ENCODE measurements at regions not wholly inside any gene's neighbourhood (a gene's known extent, or its start where the extent isn't known, plus 50 kb on each side); places are given as distances from the start of the nearest gene placed in this dataset.

DNA sequence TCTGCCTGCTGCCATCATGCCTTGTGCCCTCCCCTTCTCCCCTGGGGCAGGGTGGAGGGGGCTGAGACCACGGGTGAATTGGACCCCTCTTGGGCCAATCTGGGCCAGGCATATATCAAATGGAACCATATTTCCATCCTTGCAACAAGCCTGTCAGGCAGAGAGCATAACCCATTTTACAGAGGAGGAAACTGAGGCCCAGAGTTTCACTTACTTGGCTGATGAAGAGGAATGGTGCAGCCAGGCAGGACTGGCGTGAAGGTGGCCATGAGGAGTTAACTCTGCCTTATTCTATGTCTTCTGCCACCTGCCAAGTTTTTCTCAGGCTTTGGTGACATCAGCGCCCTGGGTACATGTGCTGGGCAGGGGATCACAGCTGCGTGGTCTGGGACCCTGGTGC is 155.5 kb upstream of the PCBD1 start:
- no peak overlapping the region for H3K27ac ChIP-seq (ENCODE audit: low read length)
- BruUV-seq (replicated peaks): no TSS peak
- H3K9me3 ChIP-seq (ENCODE audit: control insufficient read depth, insufficient read depth, low read depth, low read length): no peaks in the 10 kb centered on the region
- POLR2A ChIA-PET: no interaction called here
- peaks cover 6% of the 10 kb centered on the region; the same call in 1 of the 2 replicates for H3K27me3 ChIP-seq (ENCODE audit: control insufficient read depth, insufficient read depth, low read length)
- DNase-seq (ENCODE audit: low read depth, low spot score) (no peak), ATAC-seq (no peak)
- intact Hi-C loops (cut with micrococcal nuclease; ENCODE audit: unreplicated experiment) (no loop called here), in situ Hi-C loops (cut with HindIII; ENCODE audit: low pct_unique_long_range_greater_than_20kb, low sequenced_read_pairs) (no loop called here)
- H3K36me3 ChIP-seq (ENCODE audit: control insufficient read depth, insufficient read depth, low read length): no peaks in the 10 kb centered on the region
- CTCF ChIA-PET: no interaction called here
- no peak overlapping the region for H3K4me3 ChIP-seq (ENCODE audit: low read depth in 2 of 2, low read length in 2 of 2)
- TF ChIP-seq TCF7L2 (IDR thresholded peaks at IDR 0.05; ENCODE audit: low read depth, low read length) (no peak), POLR2AphosphoS5 (IDR thresholded peaks at IDR 0.05; ENCODE audit: low read depth, low read length) (no peak), SIN3A (IDR thresholded peaks at IDR 0.05; ENCODE audit: borderline replicate concordance, insufficient read depth, low read depth, low read length) (no peak)
- TF ChIP-seq, protein P1, sequence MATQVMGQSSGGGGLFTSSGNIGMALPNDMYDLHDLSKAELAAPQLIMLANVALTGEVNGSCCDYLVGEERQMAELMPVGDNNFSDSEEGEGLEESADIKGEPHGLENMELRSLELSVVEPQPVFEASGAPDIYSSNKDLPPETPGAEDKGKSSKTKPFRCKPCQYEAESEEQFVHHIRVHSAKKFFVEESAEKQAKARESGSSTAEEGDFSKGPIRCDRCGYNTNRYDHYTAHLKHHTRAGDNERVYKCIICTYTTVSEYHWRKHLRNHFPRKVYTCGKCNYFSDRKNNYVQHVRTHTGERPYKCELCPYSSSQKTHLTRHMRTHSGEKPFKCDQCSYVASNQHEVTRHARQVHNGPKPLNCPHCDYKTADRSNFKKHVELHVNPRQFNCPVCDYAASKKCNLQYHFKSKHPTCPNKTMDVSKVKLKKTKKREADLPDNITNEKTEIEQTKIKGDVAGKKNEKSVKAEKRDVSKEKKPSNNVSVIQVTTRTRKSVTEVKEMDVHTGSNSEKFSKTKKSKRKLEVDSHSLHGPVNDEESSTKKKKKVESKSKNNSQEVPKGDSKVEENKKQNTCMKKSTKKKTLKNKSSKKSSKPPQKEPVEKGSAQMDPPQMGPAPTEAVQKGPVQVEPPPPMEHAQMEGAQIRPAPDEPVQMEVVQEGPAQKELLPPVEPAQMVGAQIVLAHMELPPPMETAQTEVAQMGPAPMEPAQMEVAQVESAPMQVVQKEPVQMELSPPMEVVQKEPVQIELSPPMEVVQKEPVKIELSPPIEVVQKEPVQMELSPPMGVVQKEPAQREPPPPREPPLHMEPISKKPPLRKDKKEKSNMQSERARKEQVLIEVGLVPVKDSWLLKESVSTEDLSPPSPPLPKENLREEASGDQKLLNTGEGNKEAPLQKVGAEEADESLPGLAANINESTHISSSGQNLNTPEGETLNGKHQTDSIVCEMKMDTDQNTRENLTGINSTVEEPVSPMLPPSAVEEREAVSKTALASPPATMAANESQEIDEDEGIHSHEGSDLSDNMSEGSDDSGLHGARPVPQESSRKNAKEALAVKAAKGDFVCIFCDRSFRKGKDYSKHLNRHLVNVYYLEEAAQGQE (IDR thresholded peaks at IDR 0.05; ENCODE audit: insufficient read depth in 1 of 2, low read depth in 2 of 2, low read length in 1 of 2): no peak
- TF ChIP-seq, protein P2, sequence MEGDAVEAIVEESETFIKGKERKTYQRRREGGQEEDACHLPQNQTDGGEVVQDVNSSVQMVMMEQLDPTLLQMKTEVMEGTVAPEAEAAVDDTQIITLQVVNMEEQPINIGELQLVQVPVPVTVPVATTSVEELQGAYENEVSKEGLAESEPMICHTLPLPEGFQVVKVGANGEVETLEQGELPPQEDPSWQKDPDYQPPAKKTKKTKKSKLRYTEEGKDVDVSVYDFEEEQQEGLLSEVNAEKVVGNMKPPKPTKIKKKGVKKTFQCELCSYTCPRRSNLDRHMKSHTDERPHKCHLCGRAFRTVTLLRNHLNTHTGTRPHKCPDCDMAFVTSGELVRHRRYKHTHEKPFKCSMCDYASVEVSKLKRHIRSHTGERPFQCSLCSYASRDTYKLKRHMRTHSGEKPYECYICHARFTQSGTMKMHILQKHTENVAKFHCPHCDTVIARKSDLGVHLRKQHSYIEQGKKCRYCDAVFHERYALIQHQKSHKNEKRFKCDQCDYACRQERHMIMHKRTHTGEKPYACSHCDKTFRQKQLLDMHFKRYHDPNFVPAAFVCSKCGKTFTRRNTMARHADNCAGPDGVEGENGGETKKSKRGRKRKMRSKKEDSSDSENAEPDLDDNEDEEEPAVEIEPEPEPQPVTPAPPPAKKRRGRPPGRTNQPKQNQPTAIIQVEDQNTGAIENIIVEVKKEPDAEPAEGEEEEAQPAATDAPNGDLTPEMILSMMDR (IDR thresholded peaks at IDR 0.05): no peak
- no peaks in the 10 kb centered on the region for H3K4me1 ChIP-seq (ENCODE audit: control insufficient read depth, insufficient read depth, low read length)

DNA sequence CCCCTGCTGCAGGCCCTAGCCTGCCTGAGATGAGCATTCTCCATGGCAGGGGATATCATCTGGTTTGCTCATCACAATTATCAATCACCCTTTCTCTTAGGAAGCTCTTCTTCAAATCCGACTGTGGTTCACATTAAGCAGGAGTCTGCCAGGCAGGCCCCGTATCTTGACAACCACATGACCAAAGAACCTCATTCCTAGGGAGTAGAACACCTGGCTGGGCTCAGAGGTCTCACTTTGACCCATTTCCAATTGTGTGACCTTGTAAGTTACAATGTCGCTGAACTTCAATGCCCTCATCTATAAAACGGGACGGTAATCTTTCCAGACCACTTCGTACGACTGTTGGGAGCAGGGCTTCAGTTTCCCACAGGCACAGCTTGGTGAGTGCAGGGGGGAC is 156.4 kb upstream of the PCBD1 start:
- in situ Hi-C loops (cut with HindIII; ENCODE audit: low pct_unique_long_range_greater_than_20kb, low sequenced_read_pairs) (no loop called here), intact Hi-C loops (cut with micrococcal nuclease; ENCODE audit: unreplicated experiment) (no loop called here)
- ATAC-seq: no peak
- H3K27ac ChIP-seq (ENCODE audit: low read length): no peak overlapping the region
- POLR2A ChIA-PET: interaction anchor here (0.6 kb wide), 1 partner anchor 145 kb away, joined by 7 read pairs; no protein-coding TSS in a partner anchor
- CTCF ChIA-PET: no interaction called here
- TF ChIP-seq, protein P1 (IDR thresholded peaks at IDR 0.05; ENCODE audit: insufficient read depth in 1 of 2, low read depth in 2 of 2, low read length in 1 of 2): no peak
- TF ChIP-seq, protein P2 (IDR thresholded peaks at IDR 0.05): no peak
- TF ChIP-seq TCF7L2 (IDR thresholded peaks at IDR 0.05; ENCODE audit: low read depth, low read length): no peak
- no peak for TF ChIP-seq SIN3A (IDR thresholded peaks at IDR 0.05; ENCODE audit: borderline replicate concordance, insufficient read depth, low read depth, low read length)
- TF ChIP-seq POLR2AphosphoS5 (IDR thresholded peaks at IDR 0.05; ENCODE audit: low read depth, low read length): no peak
- H3K9me3 ChIP-seq (ENCODE audit: control insufficient read depth, insufficient read depth, low read depth, low read length): no peaks in the 10 kb centered on the region
- no peak for DNase-seq (ENCODE audit: low read depth, low spot score)
- H3K4me1 ChIP-seq (ENCODE audit: control insufficient read depth, insufficient read depth, low read length): no peaks in the 10 kb centered on the region
- no peaks in the 10 kb centered on the region for H3K36me3 ChIP-seq (ENCODE audit: control insufficient read depth, insufficient read depth, low read length)
- BruUV-seq (replicated peaks): no TSS peak
- H3K4me3 ChIP-seq (ENCODE audit: low read depth in 2 of 2, low read length in 2 of 2): no peak overlapping the region
- H3K27me3 ChIP-seq (ENCODE audit: control insufficient read depth, insufficient read depth, low read length): peaks cover 6% of the 10 kb centered on the region; the same call in 1 of the 2 replicates

Data from Panc1 (cell line).